Kidney (tissue), 13 donors: ENCODE measurements at regions not wholly inside any gene's neighbourhood (a gene's known extent, or its start where the extent isn't known, plus 50 kb on each side); places are given as distances from the start of the nearest gene placed in this dataset.

Source experiments
- DNase-seq, 5 donors: peaks; one replicate each; pipeline ENCODE4 v3.0.0-alpha.2; 2013 to 2020
- FAIRE-seq: peaks from 2 replicates; lab custom pipeline; 2012; peaks lifted over from hg19 to GRCh38; lab: Jason Lieb, UNC
- H3K27ac ChIP-seq, 2 donors: one replicate each; pipeline ENCODE4 v1.7.0; 2013; ENCODE audit warnings: low read depth in 2 of 2, low read length in 2 of 2, inconsistent platforms in 1 of 2
- H3K27me3 ChIP-seq: one replicate; pipeline ENCODE4 v1.7.1; 2013; ENCODE audit warnings: low read length, inconsistent platforms; ENCODE audit not compliant: control insufficient read depth, insufficient read depth
- H3K36me3 ChIP-seq, 3 donors: one replicate each; pipeline versions ENCODE4 v1.7.0 to v1.7.1; 2013; ENCODE audit warnings: low read length in 3 of 3, control low read depth in 1 of 3, inconsistent platforms in 1 of 3; ENCODE audit not compliant: insufficient read depth in 3 of 3, control insufficient read depth in 2 of 3
- H3K4me1 ChIP-seq, 3 donors: one replicate each; pipeline versions ENCODE4 v1.7.0 to v1.7.1; 2013; ENCODE audit warnings: low read length in 3 of 3, inconsistent platforms in 1 of 3, low read depth in 1 of 3; ENCODE audit not compliant: control insufficient read depth in 2 of 3, insufficient read depth in 2 of 3
- H3K4me3 ChIP-seq, 3 donors: one replicate each; pipeline versions ENCODE4 v1.7.0 to v1.8.1; 2013; ENCODE audit warnings: low read length in 3 of 3, control low read depth in 1 of 3, inconsistent platforms in 1 of 3
- H3K9ac ChIP-seq, 3 donors: one replicate each; pipeline versions ENCODE4 v1.7.0 to v1.7.1; 2013; ENCODE audit warnings: low read length in 3 of 3, control low read depth in 1 of 3, inconsistent platforms in 1 of 3
- H3K9me3 ChIP-seq, 3 donors: one replicate each; pipeline versions ENCODE4 v1.7.0 to v1.7.1; 2013; ENCODE audit warnings: low read length in 3 of 3, control low read depth in 1 of 3, inconsistent platforms in 1 of 3; ENCODE audit not compliant: control insufficient read depth in 2 of 3, insufficient read depth in 1 of 3
- intact Hi-C: fragments of 100-400 bp; cut with DNase I; formaldehyde crosslinking; loops from one replicate; pipeline ENCODE4 v1.11.1; 2022
- TF ChIP-seq, protein P1 (sequence below): IDR thresholded peaks from 3 replicates; pipeline ENCODE4 v1.5.1; 2012; ENCODE audit warnings: mild to moderate bottlenecking, moderate library complexity, borderline replicate concordance; ENCODE audit not compliant: insufficient read depth; ENCODE audit errors: extremely low read depth
- donor health status: control.
- donor health status: control.
- donor health status: control.
- donor health status: control.
- donor health status: control.
- donor health status: DM: yes; HTN: yes; CAD: no.
- donor health status: Normal renal cell carcinoma (clear cell type).

DNA sequence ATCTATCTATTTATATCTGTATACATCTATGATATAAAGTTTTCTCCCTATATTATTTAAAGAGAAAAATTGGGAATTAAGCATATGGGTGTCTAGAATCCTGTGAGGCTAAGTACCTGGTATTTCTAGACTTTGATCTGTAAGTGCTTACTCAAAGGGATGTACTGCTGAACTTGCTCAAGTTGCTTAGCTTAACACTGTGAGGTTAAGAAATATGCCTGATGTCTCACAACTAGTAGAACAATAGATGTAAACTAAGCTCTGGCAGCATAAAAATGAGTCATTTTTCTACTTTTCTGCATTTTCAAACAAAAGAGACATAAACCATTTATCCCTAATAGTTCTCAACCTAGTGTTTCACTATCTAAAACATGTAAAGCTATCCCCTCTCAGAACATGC lies 744.4 kb upstream of the ANO3 start:
- Histone ChIP-seq H3K9ac (no peak overlapping the region), H3K4me1 (no peaks in the 10 kb centered on the region), H3K27me3 (no peaks in the 10 kb centered on the region), H3K9me3 (no peaks in the 10 kb centered on the region), H3K4me3 (no peak overlapping the region), H3K27ac (no peak overlapping the region), H3K36me3 (no peaks in the 10 kb centered on the region)
- TF ChIP-seq, protein P1, sequence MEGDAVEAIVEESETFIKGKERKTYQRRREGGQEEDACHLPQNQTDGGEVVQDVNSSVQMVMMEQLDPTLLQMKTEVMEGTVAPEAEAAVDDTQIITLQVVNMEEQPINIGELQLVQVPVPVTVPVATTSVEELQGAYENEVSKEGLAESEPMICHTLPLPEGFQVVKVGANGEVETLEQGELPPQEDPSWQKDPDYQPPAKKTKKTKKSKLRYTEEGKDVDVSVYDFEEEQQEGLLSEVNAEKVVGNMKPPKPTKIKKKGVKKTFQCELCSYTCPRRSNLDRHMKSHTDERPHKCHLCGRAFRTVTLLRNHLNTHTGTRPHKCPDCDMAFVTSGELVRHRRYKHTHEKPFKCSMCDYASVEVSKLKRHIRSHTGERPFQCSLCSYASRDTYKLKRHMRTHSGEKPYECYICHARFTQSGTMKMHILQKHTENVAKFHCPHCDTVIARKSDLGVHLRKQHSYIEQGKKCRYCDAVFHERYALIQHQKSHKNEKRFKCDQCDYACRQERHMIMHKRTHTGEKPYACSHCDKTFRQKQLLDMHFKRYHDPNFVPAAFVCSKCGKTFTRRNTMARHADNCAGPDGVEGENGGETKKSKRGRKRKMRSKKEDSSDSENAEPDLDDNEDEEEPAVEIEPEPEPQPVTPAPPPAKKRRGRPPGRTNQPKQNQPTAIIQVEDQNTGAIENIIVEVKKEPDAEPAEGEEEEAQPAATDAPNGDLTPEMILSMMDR: no peak
- intact Hi-C loops: no loop called here
- FAIRE-seq: no peak
- no peak for DNase-seq

DNA sequence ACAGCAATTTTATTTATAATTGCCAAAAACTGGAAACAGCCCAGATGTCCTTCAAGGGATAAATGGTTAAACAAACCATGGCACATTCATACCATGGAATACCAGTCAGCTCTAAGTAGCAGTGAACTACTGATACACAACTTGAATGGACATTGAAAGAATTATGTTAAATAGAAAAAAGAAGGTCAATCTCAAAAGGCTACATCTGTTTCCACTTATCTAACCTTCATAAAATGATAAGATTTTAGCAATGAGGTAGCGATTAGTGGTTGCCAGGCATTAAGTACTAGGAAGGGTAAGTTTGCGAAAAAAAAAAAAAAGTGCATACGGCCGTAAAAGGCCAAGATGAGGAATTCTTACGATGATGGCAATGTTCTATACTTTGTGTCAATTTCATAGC lies 738.7 kb upstream of the ANO3 start:
- TF ChIP-seq, protein P1: no peak
- no peak for FAIRE-seq
- Histone ChIP-seq H3K27ac (no peak overlapping the region), H3K9me3 (no peaks in the 10 kb centered on the region), H3K36me3 (no peaks in the 10 kb centered on the region), H3K4me3 (no peak overlapping the region), H3K4me1 (no peaks in the 10 kb centered on the region), H3K9ac (no peak overlapping the region), H3K27me3 (no peaks in the 10 kb centered on the region)
- intact Hi-C loops: no loop called here
- DNase-seq: no peak

- H3K27me3 ChIP-seq: no peaks in the 10 kb centered on the region
- no peak overlapping the region for H3K27ac ChIP-seq
- no peaks in the 10 kb centered on the region for H3K4me1 ChIP-seq
- DNase-seq (no peak), FAIRE-seq (no peak)
- no peaks in the 10 kb centered on the region for H3K9me3 ChIP-seq
- H3K36me3 ChIP-seq: no peaks in the 10 kb centered on the region
- no peak overlapping the region for H3K4me3 ChIP-seq
- TF ChIP-seq, protein P1: no peak
- intact Hi-C loops: no loop called here
- no peak overlapping the region for H3K9ac ChIP-seq
These were observed 735.2 kb upstream of the ANO3 start for GRCh38 chr11:25596701-25597100.

DNA sequence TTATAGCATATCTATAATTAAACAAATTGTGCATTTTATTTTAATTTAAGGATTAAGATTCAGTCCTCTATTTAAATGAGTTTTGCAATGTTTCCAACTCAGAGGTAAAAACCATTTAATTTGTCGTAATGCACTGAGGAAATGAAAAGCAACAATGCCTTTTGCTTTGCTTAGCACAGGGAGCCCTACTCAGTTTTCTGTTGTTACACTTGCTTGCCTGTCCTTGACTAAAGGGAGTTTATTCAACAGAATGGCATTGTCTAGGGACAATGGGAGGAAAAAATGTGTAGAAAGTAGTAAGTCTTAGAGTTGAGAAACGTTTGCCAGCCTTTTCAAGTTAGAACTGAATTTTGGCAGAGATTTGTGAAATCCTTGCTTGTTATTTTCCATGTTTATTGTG lies 734.2 kb upstream of the ANO3 start:
- no peak overlapping the region for H3K27ac ChIP-seq
- no peaks in the 10 kb centered on the region for H3K4me1 ChIP-seq
- no peaks in the 10 kb centered on the region for H3K9me3 ChIP-seq
- no peak for FAIRE-seq
- DNase-seq: no peak
- TF ChIP-seq, protein P1: no peak
- H3K36me3 ChIP-seq: no peaks in the 10 kb centered on the region
- no peak overlapping the region for H3K4me3 ChIP-seq
- no peaks in the 10 kb centered on the region for H3K27me3 ChIP-seq
- intact Hi-C loops: no loop called here
- no peak overlapping the region for H3K9ac ChIP-seq
